Neural progenitor cell (in vitro differentiated cells): ENCODE measurements at regions not wholly inside any gene's neighbourhood (a gene's known extent, or its start where the extent isn't known, plus 50 kb on each side); places are given as distances from the start of the nearest gene placed in this dataset.

Experiments used
- DNase-seq: peaks from one replicate; pipeline ENCODE4 v3.0.0-alpha.2; 2016; ENCODE audit warnings: low spot score
- H2AFZ ChIP-seq: fragments of 200-600 bp; sonication (generic); replicated peaks from 2 replicates; pipeline ENCODE4 v1.6.1; 2016; ENCODE audit warnings: antibody characterized with exemption
- H3F3A ChIP-seq: fragments of 200-600 bp; sonication (generic); 2 replicates; pipeline ENCODE4 v1.6.1; 2016; ENCODE audit warnings: antibody characterized with exemption, low read depth
- H3K27ac ChIP-seq: fragments of 200-600 bp; sonication (generic); 2 replicates; pipeline ENCODE4 v1.5.1; 2016; ENCODE audit warnings: mild to moderate bottlenecking
- H3K27me3 ChIP-seq: fragments of 200-600 bp; sonication (generic); 2 replicates; pipeline ENCODE4 v1.6.1; 2016; ENCODE audit warnings: mild to moderate bottlenecking, moderate library complexity
- H3K36me3 ChIP-seq: fragments of 200-600 bp; sonication (generic); 2 replicates; pipeline ENCODE4 v1.5.1; 2016
- H3K4me1 ChIP-seq: fragments of 200-600 bp; sonication (generic); 2 replicates; pipeline ENCODE4 v1.6.1; 2016; ENCODE audit warnings: mixed run types
- H3K4me2 ChIP-seq: fragments of 200-600 bp; sonication (generic); 2 replicates; pipeline ENCODE4 v1.6.1; 2016
- H3K4me3 ChIP-seq: fragments of 200-600 bp; sonication (generic); 2 replicates; pipeline ENCODE4 v1.5.1; 2016
- H3K79me2 ChIP-seq: fragments of 200-600 bp; sonication (generic); 2 replicates; pipeline ENCODE4 v1.6.1; 2016; ENCODE audit warnings: low read depth
- H3K9ac ChIP-seq: fragments of 200-600 bp; sonication (generic); 2 replicates; pipeline ENCODE4 v1.6.1; 2016
- H3K9me3 ChIP-seq: fragments of 200-600 bp; sonication (generic); 2 replicates; pipeline ENCODE4 v1.5.1; 2016; ENCODE audit warnings: low read depth
- H4K20me1 ChIP-seq: fragments of 200-600 bp; sonication (generic); 2 replicates; pipeline ENCODE4 v1.6.1; 2016; ENCODE audit warnings: low read depth
- H3K27ac Mint-ChIP-seq: 3 replicates; pipeline ENCODE4 v1.8.0; 2021; ENCODE audit warnings: mixed read lengths
- H3K27me3 Mint-ChIP-seq: 2 replicates; pipeline ENCODE4 v1.8.0; 2022; ENCODE audit warnings: low read depth, mild to moderate bottlenecking, inconsistent platforms, moderate library complexity, mixed read lengths; ENCODE audit not compliant: insufficient read depth
- H3K36me3 Mint-ChIP-seq: 3 replicates; pipeline ENCODE4 v1.8.0; 2021; ENCODE audit warnings: mixed read lengths
- H3K4me1 Mint-ChIP-seq: 3 replicates; pipeline ENCODE4 v1.8.0; 2021; ENCODE audit warnings: mixed read lengths
- H3K4me3 Mint-ChIP-seq: 3 replicates; pipeline ENCODE4 v1.8.0; 2021; ENCODE audit warnings: mild to moderate bottlenecking, moderate library complexity, mixed read lengths
- H3K9me3 Mint-ChIP-seq: 3 replicates; pipeline ENCODE4 v1.8.0; 2020; ENCODE audit warnings: mixed read lengths
- CTCF ChIP-seq: fragments of 200-600 bp; sonication (generic); IDR thresholded peaks from 2 replicates; pipeline ENCODE4 v1.5.1; 2017; ENCODE audit warnings: antibody characterized with exemption, mild to moderate bottlenecking
- EZH2 ChIP-seq: fragments of 200-600 bp; sonication (generic); IDR thresholded peaks from 2 replicates; pipeline ENCODE4 v1.6.1; 2017; ENCODE audit warnings: antibody characterized with exemption, mild to moderate bottlenecking, moderate library complexity
- EZH2phosphoT487 ChIP-seq: fragments of 200-600 bp; sonication (generic); IDR thresholded peaks from 2 replicates; pipeline ENCODE4 v1.6.1; 2017; ENCODE audit warnings: antibody characterized with exemption

GRCh38 chr3:19595884-19596283 lies 338.1 kb downstream of the EFHB start:
- Histone ChIP-seq H3K79me2 (no peaks in the 10 kb centered on the region), H3K4me1 (no peaks in the 10 kb centered on the region), H3K9me3 (no peaks in the 10 kb centered on the region), H3K9ac (no peak overlapping the region), H3K27me3 (no peaks in the 10 kb centered on the region), H3K4me3 (no peak overlapping the region), H3K4me2 (no peak overlapping the region), H2AFZ (no peak overlapping the region), H4K20me1 (no peaks in the 10 kb centered on the region), H3K27ac (no peak overlapping the region), H3K36me3 (no peaks in the 10 kb centered on the region), H3F3A (no peaks in the 10 kb centered on the region)
- no peak for DNase-seq
- TF ChIP-seq CTCF = no peak
- TF ChIP-seq EZH2phosphoT487 = no peak
- no peak for TF ChIP-seq EZH2
- H3K4me1 Mint-ChIP-seq = no peaks in the 10 kb centered on the region
- no peaks in the 10 kb centered on the region for H3K27me3 Mint-ChIP-seq
- no peak overlapping the region for H3K27ac Mint-ChIP-seq
- no peaks in the 10 kb centered on the region for H3K9me3 Mint-ChIP-seq
- no peak overlapping the region for H3K4me3 Mint-ChIP-seq
- H3K36me3 Mint-ChIP-seq = no peaks in the 10 kb centered on the region
